HEK293T (cell line): ENCODE measurements at regions not wholly inside any gene's neighbourhood (a gene's known extent, or its start where the extent isn't known, plus 50 kb on each side); places are given as distances from the start of the nearest gene placed in this dataset.

Source experiments
- BHLHE40 ChIP-seq: fragments of 450-650 bp; IDR thresholded peaks from 2 replicates; pipeline ENCODE4 v1.6.1; 2016; ENCODE audit warnings: mild to moderate bottlenecking, moderate library complexity, borderline replicate concordance
- CTBP1 ChIP-seq: fragments of 450-650 bp; IDR thresholded peaks from 2 replicates; pipeline ENCODE4 v1.6.1; 2016; ENCODE audit warnings: borderline replicate concordance
- ELF4 ChIP-seq: fragments of 450-650 bp; IDR thresholded peaks from 2 replicates; pipeline ENCODE4 v1.6.1; 2017; ENCODE audit warnings: antibody characterized with exemption
- FOXA1 ChIP-seq: fragments of 450-650 bp; IDR thresholded peaks from 2 replicates; pipeline ENCODE4 v1.6.1; 2016; ENCODE audit warnings: mild to moderate bottlenecking
- FOXK2 ChIP-seq: fragments of 450-650 bp; IDR thresholded peaks from 2 replicates; pipeline ENCODE4 v1.6.1; 2016; ENCODE audit warnings: mild to moderate bottlenecking
- FOXM1 ChIP-seq: fragments of 450-650 bp; IDR thresholded peaks from 2 replicates; pipeline ENCODE4 v1.6.1; 2017; ENCODE audit warnings: mild to moderate bottlenecking, borderline replicate concordance
- HDGF ChIP-seq: fragments of 450-650 bp; IDR thresholded peaks from 2 replicates; pipeline ENCODE4 v1.6.1; 2017; ENCODE audit warnings: antibody characterized with exemption, borderline replicate concordance
- L3MBTL2 ChIP-seq: fragments of 450-650 bp; conservative IDR thresholded peaks from 2 replicates; pipeline ENCODE4 v1.6.1; 2016; ENCODE audit warnings: mild to moderate bottlenecking
- NFRKB ChIP-seq: fragments of 450-650 bp; IDR thresholded peaks from 2 replicates; pipeline ENCODE4 v1.6.1; 2016; ENCODE audit warnings: mild to moderate bottlenecking, moderate library complexity
- SP1 ChIP-seq: fragments of 450-650 bp; IDR thresholded peaks from 2 replicates; pipeline ENCODE4 v1.6.1; 2017
- SUZ12 ChIP-seq: fragments of 450-650 bp; IDR thresholded peaks from 2 replicates; pipeline ENCODE4 v1.6.1; 2016; ENCODE audit warnings: mild to moderate bottlenecking
- TARDBP ChIP-seq: fragments of 450-650 bp; IDR thresholded peaks from 2 replicates; pipeline ENCODE4 v1.6.1; 2016
- ZNF384 ChIP-seq: fragments of 450-650 bp; IDR thresholded peaks from 2 replicates; pipeline ENCODE4 v1.6.1; 2016
- TF ChIP-seq, protein P1 (sequence below): fragments of 450-650 bp; IDR thresholded peaks from 2 replicates; pipeline ENCODE4 v1.6.1; 2016

DNA sequence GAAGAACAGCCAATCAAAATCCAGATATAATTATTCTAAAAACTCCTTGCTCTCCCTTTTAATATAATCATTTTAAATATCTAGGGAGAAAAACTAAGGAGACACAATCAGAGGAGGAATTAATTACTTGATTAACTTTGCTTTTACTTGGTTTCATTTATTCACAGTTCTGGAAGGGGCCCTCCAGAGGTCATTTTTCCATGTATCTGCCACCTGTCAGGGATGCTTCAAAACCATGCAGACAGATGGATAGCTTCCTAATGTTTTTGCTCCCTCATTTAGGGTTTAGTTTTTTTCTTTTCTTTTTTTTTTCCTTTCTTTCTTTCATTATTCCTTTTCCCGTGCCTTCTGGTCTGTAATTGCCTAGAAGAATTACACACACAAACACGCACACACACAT, 438.1 kb upstream of the ARPP21 start:
- TF ChIP-seq BHLHE40 (no peak), CTBP1 (no peak), SUZ12 (no peak), FOXM1 (no peak), TARDBP (no peak), HDGF (no peak), L3MBTL2 (no peak), ZNF384 (no peak), SP1 (no peak), FOXA1 (no peak), FOXK2 (no peak), ELF4 (no peak), NFRKB (no peak)
- TF ChIP-seq, protein P1, sequence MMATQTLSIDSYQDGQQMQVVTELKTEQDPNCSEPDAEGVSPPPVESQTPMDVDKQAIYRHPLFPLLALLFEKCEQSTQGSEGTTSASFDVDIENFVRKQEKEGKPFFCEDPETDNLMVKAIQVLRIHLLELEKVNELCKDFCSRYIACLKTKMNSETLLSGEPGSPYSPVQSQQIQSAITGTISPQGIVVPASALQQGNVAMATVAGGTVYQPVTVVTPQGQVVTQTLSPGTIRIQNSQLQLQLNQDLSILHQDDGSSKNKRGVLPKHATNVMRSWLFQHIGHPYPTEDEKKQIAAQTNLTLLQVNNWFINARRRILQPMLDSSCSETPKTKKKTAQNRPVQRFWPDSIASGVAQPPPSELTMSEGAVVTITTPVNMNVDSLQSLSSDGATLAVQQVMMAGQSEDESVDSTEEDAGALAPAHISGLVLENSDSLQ: no peak
